ENCODE measurements at regions not wholly inside any gene's neighbourhood (a gene's known extent, or its start where the extent isn't known, plus 50 kb on each side); places are given as distances from the start of the nearest gene placed in this dataset.

- no peak overlapping the region for H3K4me3 ChIP-seq (ENCODE audit: low read length in 2 of 2)
- WGBS, 2 donors (ENCODE audit: extremely low coverage in 2 of 2, insufficient read length in 2 of 2, insufficient replicate concordance in 1 of 2), result no CpG with 5 or more reads among the region's 1 CpG
- H3K14ac ChIP-seq (ENCODE audit: low read length), result no peak overlapping the region
- H3K4me2 ChIP-seq (ENCODE audit: insufficient read depth, low read length, poor library complexity, severe bottlenecking), result no peak overlapping the region
- H2BK120ac ChIP-seq (ENCODE audit: low read depth, low read length), result no peak overlapping the region
- no peak overlapping the region for H2AK5ac ChIP-seq (ENCODE audit: low read depth, low read length)
- no peak overlapping the region for H3K4ac ChIP-seq (ENCODE audit: low read length)
- H3K23ac ChIP-seq (ENCODE audit: low read depth, low read length, poor library complexity), result no peak overlapping the region
- no peaks in the 10 kb centered on the region for H3K27me3 ChIP-seq (ENCODE audit: control insufficient read depth in 3 of 3, insufficient read depth in 3 of 3, low read depth in 1 of 3, low read length in 3 of 3)
- no peak overlapping the region for H4K8ac ChIP-seq (ENCODE audit: low read depth, low read length)
- no peak for DNase-seq (ENCODE audit: low spot score)
- no peaks in the 10 kb centered on the region for H3K4me1 ChIP-seq (ENCODE audit: control insufficient read depth in 2 of 2, insufficient read depth in 1 of 2, low read depth in 1 of 2, low read length in 2 of 2)
- H3K36me3 ChIP-seq (replicated peaks in 1 of 2; ENCODE audit: control insufficient read depth in 2 of 2, insufficient read depth in 2 of 2, low read length in 2 of 2), result no peaks in the 10 kb centered on the region
- H2BK5ac ChIP-seq (ENCODE audit: low read length), result no peak overlapping the region
- H2BK15ac ChIP-seq (ENCODE audit: low read length), result no peak overlapping the region
- no peak overlapping the region for H3K9ac ChIP-seq (ENCODE audit: low read depth, low read length, poor library complexity)
- H3K27ac ChIP-seq (replicated peaks; ENCODE audit: low read length), result no peak overlapping the region
- no peaks in the 10 kb centered on the region for H3K9me3 ChIP-seq (replicated peaks in 1 of 2; ENCODE audit: control insufficient read depth in 2 of 2, insufficient read depth in 1 of 2, low read depth in 1 of 2, low read length in 2 of 2)
- H2BK12ac ChIP-seq (ENCODE audit: low read length), result no peak overlapping the region
- no peaks in the 10 kb centered on the region for H3K79me1 ChIP-seq (ENCODE audit: low read depth, low read length)
- no peak overlapping the region for H3K18ac ChIP-seq (ENCODE audit: low read length)
- H4K91ac ChIP-seq (ENCODE audit: low read depth, low read length, poor library complexity), result no peak overlapping the region
- no peak overlapping the region for H2AFZ ChIP-seq (ENCODE audit: low read length)
These were observed 290.7 kb upstream of the NRXN1 start for GRCh38 chr2:51322613-51323012.

GRCh38 chr2:51304311-51304710 lies 272.4 kb upstream of the NRXN1 start:
- H4K91ac ChIP-seq (ENCODE audit: low read depth, low read length, poor library complexity), result no peak overlapping the region
- no peaks in the 10 kb centered on the region for H3K4me1 ChIP-seq (ENCODE audit: control insufficient read depth in 2 of 2, insufficient read depth in 1 of 2, low read depth in 1 of 2, low read length in 2 of 2)
- H3K4ac ChIP-seq (ENCODE audit: low read length), result no peak overlapping the region
- H3K23ac ChIP-seq (ENCODE audit: low read depth, low read length, poor library complexity), result no peak overlapping the region
- no peak overlapping the region for H2BK12ac ChIP-seq (ENCODE audit: low read length)
- H2BK15ac ChIP-seq (ENCODE audit: low read length), result no peak overlapping the region
- H3K27me3 ChIP-seq (ENCODE audit: control insufficient read depth in 3 of 3, insufficient read depth in 3 of 3, low read depth in 1 of 3, low read length in 3 of 3), result no peaks in the 10 kb centered on the region
- H2BK120ac ChIP-seq (ENCODE audit: low read depth, low read length), result no peak overlapping the region
- no peak overlapping the region for H2AK5ac ChIP-seq (ENCODE audit: low read depth, low read length)
- H4K8ac ChIP-seq (ENCODE audit: low read depth, low read length), result no peak overlapping the region
- H3K9me3 ChIP-seq (replicated peaks in 1 of 2; ENCODE audit: control insufficient read depth in 2 of 2, insufficient read depth in 1 of 2, low read depth in 1 of 2, low read length in 2 of 2), result no peaks in the 10 kb centered on the region
- no peaks in the 10 kb centered on the region for H3K36me3 ChIP-seq (replicated peaks in 1 of 2; ENCODE audit: control insufficient read depth in 2 of 2, insufficient read depth in 2 of 2, low read length in 2 of 2)
- H3K79me1 ChIP-seq (ENCODE audit: low read depth, low read length), result no peaks in the 10 kb centered on the region
- H3K18ac ChIP-seq (ENCODE audit: low read length), result no peak overlapping the region
- no peak for DNase-seq (ENCODE audit: low spot score)
- no peak overlapping the region for H3K27ac ChIP-seq (replicated peaks; ENCODE audit: low read length)
- no CpG with 5 or more reads among the region's 1 CpG for WGBS, 2 donors (ENCODE audit: extremely low coverage in 2 of 2, insufficient read length in 2 of 2, insufficient replicate concordance in 1 of 2)
- no peak overlapping the region for H3K4me3 ChIP-seq (ENCODE audit: low read length in 2 of 2)
- H3K4me2 ChIP-seq (ENCODE audit: insufficient read depth, low read length, poor library complexity, severe bottlenecking), result no peak overlapping the region
- no peak overlapping the region for H3K9ac ChIP-seq (ENCODE audit: low read depth, low read length, poor library complexity)
- no peak overlapping the region for H2BK5ac ChIP-seq (ENCODE audit: low read length)
- H2AFZ ChIP-seq (ENCODE audit: low read length), result no peak overlapping the region
- no peak overlapping the region for H3K14ac ChIP-seq (ENCODE audit: low read length)

- Histone ChIP-seq H3K18ac (ENCODE audit: low read length) (no peak overlapping the region), H4K91ac (ENCODE audit: low read depth, low read length, poor library complexity) (no peak overlapping the region), H2BK12ac (ENCODE audit: low read length) (no peak overlapping the region), H3K4me3 (ENCODE audit: low read length in 2 of 2) (no peak overlapping the region), H3K14ac (ENCODE audit: low read length) (no peak overlapping the region), H2AK5ac (ENCODE audit: low read depth, low read length) (no peak overlapping the region), H4K8ac (ENCODE audit: low read depth, low read length) (no peak overlapping the region), H3K9ac (ENCODE audit: low read depth, low read length, poor library complexity) (no peak overlapping the region), H3K4me2 (ENCODE audit: insufficient read depth, low read length, poor library complexity, severe bottlenecking) (no peak overlapping the region), H3K23ac (ENCODE audit: low read depth, low read length, poor library complexity) (no peak overlapping the region), H3K79me1 (ENCODE audit: low read depth, low read length) (no peaks in the 10 kb centered on the region), H3K9me3 (replicated peaks in 1 of 2; ENCODE audit: control insufficient read depth in 2 of 2, insufficient read depth in 1 of 2, low read depth in 1 of 2, low read length in 2 of 2) (no peaks in the 10 kb centered on the region), H3K36me3 (replicated peaks in 1 of 2; ENCODE audit: control insufficient read depth in 2 of 2, insufficient read depth in 2 of 2, low read length in 2 of 2) (no peaks in the 10 kb centered on the region), H2BK15ac (ENCODE audit: low read length) (no peak overlapping the region), H3K4me1 (ENCODE audit: control insufficient read depth in 2 of 2, insufficient read depth in 1 of 2, low read depth in 1 of 2, low read length in 2 of 2) (no peaks in the 10 kb centered on the region), H2AFZ (ENCODE audit: low read length) (no peak overlapping the region), H2BK5ac (ENCODE audit: low read length) (no peak overlapping the region), H3K27ac (replicated peaks; ENCODE audit: low read length) (no peak overlapping the region), H3K27me3 (ENCODE audit: control insufficient read depth in 3 of 3, insufficient read depth in 3 of 3, low read depth in 1 of 3, low read length in 3 of 3) (no peaks in the 10 kb centered on the region), H2BK120ac (ENCODE audit: low read depth, low read length) (no peak overlapping the region), H3K4ac (ENCODE audit: low read length) (no peak overlapping the region)
- no peak for DNase-seq (ENCODE audit: low spot score)
- no CpG with 5 or more reads among the region's 4 CpGs for WGBS, 2 donors (ENCODE audit: extremely low coverage in 2 of 2, insufficient read length in 2 of 2, insufficient replicate concordance in 1 of 2)
These were observed 269.4 kb upstream of the NRXN1 start for GRCh38 chr2:51301381-51301780.

GRCh38 chr2:51299370-51299769 lies 267.4 kb upstream of the NRXN1 start:
- Histone ChIP-seq H3K27me3 (ENCODE audit: control insufficient read depth in 3 of 3, insufficient read depth in 3 of 3, low read depth in 1 of 3, low read length in 3 of 3) (no peaks in the 10 kb centered on the region), H3K9ac (ENCODE audit: low read depth, low read length, poor library complexity) (no peak overlapping the region), H3K18ac (ENCODE audit: low read length) (no peak overlapping the region), H3K4me2 (ENCODE audit: insufficient read depth, low read length, poor library complexity, severe bottlenecking) (no peak overlapping the region), H3K4ac (ENCODE audit: low read length) (no peak overlapping the region), H2AK5ac (ENCODE audit: low read depth, low read length) (no peak overlapping the region), H3K9me3 (replicated peaks in 1 of 2; ENCODE audit: control insufficient read depth in 2 of 2, insufficient read depth in 1 of 2, low read depth in 1 of 2, low read length in 2 of 2) (no peaks in the 10 kb centered on the region), H4K91ac (ENCODE audit: low read depth, low read length, poor library complexity) (no peak overlapping the region), H3K36me3 (replicated peaks in 1 of 2; ENCODE audit: control insufficient read depth in 2 of 2, insufficient read depth in 2 of 2, low read length in 2 of 2) (no peaks in the 10 kb centered on the region), H3K4me3 (ENCODE audit: low read length in 2 of 2) (no peak overlapping the region), H2BK120ac (ENCODE audit: low read depth, low read length) (no peak overlapping the region), H2AFZ (ENCODE audit: low read length) (no peak overlapping the region), H2BK15ac (ENCODE audit: low read length) (no peak overlapping the region), H3K4me1 (ENCODE audit: control insufficient read depth in 2 of 2, insufficient read depth in 1 of 2, low read depth in 1 of 2, low read length in 2 of 2) (no peaks in the 10 kb centered on the region), H4K8ac (ENCODE audit: low read depth, low read length) (no peak overlapping the region), H3K27ac (replicated peaks; ENCODE audit: low read length) (no peak overlapping the region), H3K14ac (ENCODE audit: low read length) (no peak overlapping the region), H3K23ac (ENCODE audit: low read depth, low read length, poor library complexity) (no peak overlapping the region), H3K79me1 (ENCODE audit: low read depth, low read length) (no peaks in the 10 kb centered on the region), H2BK5ac (ENCODE audit: low read length) (no peak overlapping the region), H2BK12ac (ENCODE audit: low read length) (no peak overlapping the region)
- no peak for DNase-seq (ENCODE audit: low spot score)
- no CpG with 5 or more reads among the region's 1 CpG for WGBS, 2 donors (ENCODE audit: extremely low coverage in 2 of 2, insufficient read length in 2 of 2, insufficient replicate concordance in 1 of 2)

All from neuronal stem cell (in vitro differentiated cells).